ENCODE measurements at regions not wholly inside any gene's neighbourhood (a gene's known extent, or its start where the extent isn't known, plus 50 kb on each side); places are given as distances from the start of the nearest gene placed in this dataset.

DNA sequence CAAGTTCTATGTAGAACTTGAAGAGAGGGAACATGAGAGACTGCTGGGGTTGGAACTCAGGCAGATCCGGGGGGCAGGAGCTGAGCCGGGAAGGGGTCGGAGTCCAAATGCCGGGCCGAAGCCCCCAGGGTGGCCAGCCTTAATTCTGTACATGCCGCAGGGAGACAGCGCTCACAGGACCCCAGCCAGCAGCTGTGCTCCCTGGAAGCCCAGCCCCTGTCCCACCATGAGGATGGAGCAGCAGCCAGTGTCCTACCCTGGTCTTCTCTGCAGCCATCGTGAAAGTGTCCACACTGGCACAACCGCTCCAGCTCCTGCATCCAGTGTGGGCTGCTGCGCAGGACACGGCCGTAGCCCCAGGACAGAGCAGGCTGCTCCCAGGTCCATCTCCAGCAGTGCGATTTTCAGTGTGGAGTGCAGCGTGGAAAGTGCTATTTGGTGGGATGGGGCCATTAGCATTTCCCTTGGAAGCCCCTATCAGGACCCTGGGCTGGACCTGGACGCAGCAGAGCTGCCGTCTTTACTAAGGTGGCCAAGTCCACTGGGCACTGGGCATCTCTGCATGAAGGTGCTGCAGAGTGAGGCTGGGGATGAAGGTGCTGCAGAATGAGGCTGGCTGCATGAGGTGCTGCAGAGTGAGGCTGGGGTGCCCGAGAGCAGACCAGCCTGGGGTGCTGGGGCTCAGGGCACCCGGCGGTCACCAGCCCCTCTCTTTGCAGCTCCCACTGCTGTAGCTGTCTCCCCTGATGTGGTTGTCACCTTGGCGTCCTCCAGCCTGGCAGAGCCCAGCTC is 737.4 kb downstream of the BRD1 start:
- intact Hi-C loops (cut with DNase I; ENCODE audit: low total_unique reads), result no loop called here
- DNase-seq, result no peak
- peaks cover 0 to 69% (median 0%) of the 10 kb centered on the region in 3 donors for H3K27me3 ChIP-seq
- H3K36me3 ChIP-seq, result no peaks in the 10 kb centered on the region
- TF ChIP-seq EP300 (IDR thresholded peaks at IDR 0.05) (no peak), POLR2A (IDR thresholded peaks at IDR 0.05) (no peak), POLR2AphosphoS5 (IDR thresholded peaks at IDR 0.05) (no peak)
- TF ChIP-seq, protein P1, sequence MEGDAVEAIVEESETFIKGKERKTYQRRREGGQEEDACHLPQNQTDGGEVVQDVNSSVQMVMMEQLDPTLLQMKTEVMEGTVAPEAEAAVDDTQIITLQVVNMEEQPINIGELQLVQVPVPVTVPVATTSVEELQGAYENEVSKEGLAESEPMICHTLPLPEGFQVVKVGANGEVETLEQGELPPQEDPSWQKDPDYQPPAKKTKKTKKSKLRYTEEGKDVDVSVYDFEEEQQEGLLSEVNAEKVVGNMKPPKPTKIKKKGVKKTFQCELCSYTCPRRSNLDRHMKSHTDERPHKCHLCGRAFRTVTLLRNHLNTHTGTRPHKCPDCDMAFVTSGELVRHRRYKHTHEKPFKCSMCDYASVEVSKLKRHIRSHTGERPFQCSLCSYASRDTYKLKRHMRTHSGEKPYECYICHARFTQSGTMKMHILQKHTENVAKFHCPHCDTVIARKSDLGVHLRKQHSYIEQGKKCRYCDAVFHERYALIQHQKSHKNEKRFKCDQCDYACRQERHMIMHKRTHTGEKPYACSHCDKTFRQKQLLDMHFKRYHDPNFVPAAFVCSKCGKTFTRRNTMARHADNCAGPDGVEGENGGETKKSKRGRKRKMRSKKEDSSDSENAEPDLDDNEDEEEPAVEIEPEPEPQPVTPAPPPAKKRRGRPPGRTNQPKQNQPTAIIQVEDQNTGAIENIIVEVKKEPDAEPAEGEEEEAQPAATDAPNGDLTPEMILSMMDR (IDR thresholded peaks at IDR 0.05), result no peak
- H3K4me3 ChIP-seq, result no peak overlapping the region
- peaks cover 0 to 10% (median 0%) of the 10 kb centered on the region in 4 donors for H3K4me1 ChIP-seq
- no peaks in the 10 kb centered on the region for H3K9me3 ChIP-seq
- 85 to 89% (median 86%) methylated on average over 16 to 20 of the region's 20 CpGs for WGBS, 5 donors
- no peak overlapping the region for H3K27ac ChIP-seq

DNA sequence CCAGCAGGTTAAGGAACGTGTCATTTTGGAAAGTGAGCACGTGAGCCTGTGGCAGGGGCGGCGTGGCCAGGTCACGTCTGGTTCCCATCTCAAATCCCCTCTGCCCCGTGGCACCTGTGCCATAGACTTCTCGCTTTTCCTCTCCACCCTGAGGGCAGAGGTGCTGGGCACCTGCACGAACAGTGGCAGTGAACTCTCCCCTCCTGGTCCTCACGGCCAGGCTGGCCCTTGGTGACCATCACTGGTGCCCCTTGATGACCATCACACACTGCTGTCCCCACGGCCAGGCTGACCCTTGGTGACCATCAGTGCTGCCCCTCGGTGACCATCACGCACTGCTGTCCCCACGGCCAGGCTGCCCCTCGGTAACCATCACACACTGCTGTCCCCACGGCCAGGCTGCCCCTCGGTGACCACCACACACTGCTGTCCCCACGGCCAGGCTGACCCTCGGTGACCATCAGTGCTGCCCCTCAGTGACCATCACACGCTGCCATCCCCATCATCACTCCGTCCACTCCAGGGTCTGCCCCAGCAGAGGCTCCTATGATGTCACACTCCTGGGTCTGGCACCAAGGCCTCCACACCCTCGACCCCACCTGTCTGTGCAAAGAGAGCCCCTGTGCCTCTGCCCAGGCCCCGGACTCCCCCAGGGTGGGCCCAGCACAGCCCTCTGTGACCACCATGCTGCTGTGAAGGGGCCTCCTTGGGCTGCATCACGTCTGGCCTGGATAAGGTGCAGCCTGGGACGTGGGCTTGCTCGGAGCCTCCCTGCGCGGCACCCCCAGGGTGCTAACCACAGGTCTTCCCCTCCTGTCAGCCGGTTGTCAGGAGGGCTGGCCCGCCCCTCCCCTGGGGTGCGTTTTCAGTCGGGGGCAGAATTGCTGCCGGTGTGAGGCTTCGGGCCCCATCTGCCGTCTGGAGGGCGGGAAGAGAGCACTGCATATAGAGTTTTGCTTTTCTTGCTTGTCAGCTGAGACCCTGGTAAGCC is 738.6 kb downstream of the BRD1 start:
- Histone ChIP-seq H3K9me3 (no peaks in the 10 kb centered on the region), H3K4me3 (no peak overlapping the region), H3K4me1 (peaks cover 0 to 10% (median 0%) of the 10 kb centered on the region in 4 donors), H3K27me3 (peaks cover 0 to 73% (median 0%) of the 10 kb centered on the region in 3 donors), H3K36me3 (no peaks in the 10 kb centered on the region), H3K27ac (no peak overlapping the region)
- TF ChIP-seq POLR2A (IDR thresholded peaks at IDR 0.05) (no peak), EP300 (IDR thresholded peaks at IDR 0.05) (no peak), POLR2AphosphoS5 (IDR thresholded peaks at IDR 0.05) (no peak)
- TF ChIP-seq, protein P1 (IDR thresholded peaks at IDR 0.05), result no peak
- 76 to 81% (median 78%) methylated on average over 26 to 35 of the region's 35 CpGs for WGBS, 5 donors
- intact Hi-C loops (cut with DNase I; ENCODE audit: low total_unique reads), result no loop called here
- DNase-seq, result no peak

DNA sequence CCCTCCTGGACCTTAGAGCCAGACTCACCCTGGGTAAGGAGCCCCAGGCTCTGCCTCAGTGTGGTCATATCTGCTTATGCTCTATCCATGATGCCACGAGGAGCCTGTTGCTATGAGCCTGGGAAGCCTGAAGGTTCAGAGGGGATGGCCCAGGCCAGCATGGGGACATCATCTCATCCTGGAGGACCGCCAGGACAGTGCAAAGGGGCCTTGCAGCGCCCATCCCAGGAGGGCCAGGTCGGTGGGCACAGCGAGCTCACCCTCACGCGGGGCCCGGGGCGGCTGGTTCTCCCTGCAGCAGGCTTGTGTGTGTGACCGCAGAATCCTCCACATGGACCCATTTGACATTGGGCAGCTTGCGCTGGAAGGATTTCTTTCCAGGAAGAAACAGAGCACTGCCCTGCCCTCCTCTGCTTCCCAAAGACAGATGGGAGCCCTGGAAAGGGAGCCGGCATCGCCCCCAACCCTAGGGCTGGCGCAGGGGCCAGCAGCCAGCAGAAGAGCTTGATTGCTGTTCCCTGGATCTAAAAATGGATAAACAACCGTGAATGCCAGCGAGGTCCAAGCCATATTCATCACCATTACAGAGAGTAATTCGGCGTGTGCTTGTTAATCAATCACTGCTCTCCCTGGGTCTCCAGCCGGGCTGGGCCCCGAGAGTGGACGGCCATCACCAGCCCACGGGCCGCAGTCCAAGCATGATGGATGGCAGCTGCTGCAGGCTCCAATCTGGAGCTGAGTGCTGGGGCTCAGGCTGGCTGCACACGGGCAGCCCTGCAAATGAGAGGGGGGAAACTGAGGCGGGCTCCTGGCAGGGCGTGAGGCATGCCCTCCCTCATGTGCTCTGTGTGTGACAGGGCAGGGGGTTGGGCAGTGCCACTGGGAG is 739.7 kb downstream of the BRD1 start:
- Histone ChIP-seq H3K27ac (no peak overlapping the region), H3K36me3 (no peaks in the 10 kb centered on the region), H3K27me3 (peaks cover 0 to 65% (median 0%) of the 10 kb centered on the region in 3 donors), H3K4me1 (peaks cover 0 to 10% (median 0%) of the 10 kb centered on the region in 4 donors), H3K4me3 (no peak overlapping the region), H3K9me3 (no peaks in the 10 kb centered on the region)
- peak in 1 of 2 donors; percentile 64 for DNase-seq
- intact Hi-C loops (cut with DNase I; ENCODE audit: low total_unique reads), result no loop called here
- TF ChIP-seq POLR2A (IDR thresholded peaks at IDR 0.05), result no peak
- TF ChIP-seq, protein P1 (IDR thresholded peaks at IDR 0.05), result no peak
- WGBS, 5 donors, result 35 to 64% (median 63%) methylated on average over 16 to 26 of the region's 26 CpGs
